ENCODE measurements at regions not wholly inside any gene's neighbourhood (a gene's known extent, or its start where the extent isn't known, plus 50 kb on each side); places are given as distances from the start of the nearest gene placed in this dataset.

GRCh38 chr2:8602809-8603208 lies 79.0 kb upstream of the ID2 start:
- no peak for TF ChIP-seq EZH2 (IDR thresholded peaks at IDR 0.05; ENCODE audit: insufficient read depth, poor library complexity, severe bottlenecking)
- TF ChIP-seq EZH2phosphoT487 (IDR thresholded peaks at IDR 0.05; ENCODE audit: insufficient read depth, low read depth) = no peak

Measured in GM23248 (cell line).